SK-N-MC (cell line): ENCODE measurements at regions not wholly inside any gene's neighbourhood (a gene's known extent, or its start where the extent isn't known, plus 50 kb on each side); places are given as distances from the start of the nearest gene placed in this dataset.

ENCODE experiments used
- EZH2 ChIP-seq: fragments of 200-600 bp; sonication (generic); IDR thresholded peaks from one replicate; pipeline ENCODE4 v1.6.1; 2017; ENCODE audit warnings: antibody characterized with exemption
- POLR2AphosphoS5 ChIP-seq: IDR thresholded peaks from 2 replicates; pipeline ENCODE4 v1.6.1; 2012; ENCODE audit warnings: mild to moderate bottlenecking, low read depth, low read length, borderline replicate concordance

- TF ChIP-seq EZH2, result no peak
- no peak for TF ChIP-seq POLR2AphosphoS5
These were observed 64.7 kb upstream of the TOP3B start for GRCh38 chr22:22047266-22047665.
